Heart left ventricle (tissue), 16 donors: ENCODE measurements at regions not wholly inside any gene's neighbourhood (a gene's known extent, or its start where the extent isn't known, plus 50 kb on each side); places are given as distances from the start of the nearest gene placed in this dataset.
A peak's percentile ranks its signal among the peaks of the same experiment; 100 is the strongest.
"Not testable (repeated sequence)": the region's sequence is repeated elsewhere in the genome, so short reads cannot be mapped to it uniquely, and the experiment has no call there.

Experiments
- ATAC-seq, 4 donors: fragments of 200-7000 bp; cut with Tn5 transposase; one replicate each; pipeline ENCODE4 v1.9.1; 2020 to 2022; ENCODE audit warnings: moderate library complexity in 4 of 4, mild to moderate bottlenecking in 3 of 4, moderate number of reproducible peaks in 1 of 4
- DNase-seq, 5 donors: peaks; one replicate each; pipeline ENCODE4 v3.0.0-alpha.2; 2020
- H3K27ac ChIP-seq, 12 donors: fragments of 200-600 bp; sonication (generic) in 4 of 12; one replicate each; pipeline versions ENCODE4 v1.5.0 to v1.8.0; 2016 to 2022; ENCODE audit warnings: mild to moderate bottlenecking in 2 of 12
- H3K27me3 ChIP-seq, 9 donors: fragments of 200-600 bp; sonication (generic) in 2 of 9; one replicate each; pipeline versions ENCODE4 v1.5.1 to v1.8.0; 2016 to 2022; ENCODE audit warnings: mild to moderate bottlenecking in 3 of 9
- H3K36me3 ChIP-seq, 9 donors: fragments of 200-600 bp; sonication (generic) in 2 of 9; one replicate each; pipeline versions ENCODE4 v1.5.0 to v1.8.0; 2018 to 2022; ENCODE audit warnings: mild to moderate bottlenecking in 2 of 9
- H3K4me1 ChIP-seq, 12 donors: fragments of 200-600 bp; sonication (generic) in 4 of 12; one replicate each; pipeline versions ENCODE4 v1.5.0 to v1.8.0; 2016 to 2022; ENCODE audit warnings: mild to moderate bottlenecking in 3 of 12
- H3K4me3 ChIP-seq, 12 donors: fragments of 200-600 bp; sonication (generic) in 4 of 12; one replicate each; pipeline versions ENCODE4 v1.5.0 to v1.8.0; 2017 to 2022; ENCODE audit warnings: mild to moderate bottlenecking in 9 of 12, moderate library complexity in 4 of 12
- H3K9me3 ChIP-seq, 12 donors: fragments of 200-600 bp; sonication (generic) in 4 of 12; one replicate each; pipeline versions ENCODE4 v1.5.0 to v1.8.0; 2016 to 2022; ENCODE audit warnings: mild to moderate bottlenecking in 1 of 12
- CTCF ChIP-seq, 12 donors: fragments of 200-600 bp; sonication (generic) in 4 of 12; IDR thresholded peaks; one replicate each; pipeline versions ENCODE4 v1.5.0 to v1.8.0; 2018 to 2022; ENCODE audit warnings: antibody characterized with exemption in 12 of 12, mild to moderate bottlenecking in 5 of 12
- POLR2A ChIP-seq, 2 donors: fragments of 450-650 bp; IDR thresholded peaks; one replicate each; pipeline ENCODE4 v1.6.1; 2017; ENCODE audit warnings: antibody characterized with exemption in 2 of 2, mild to moderate bottlenecking in 2 of 2, moderate library complexity in 2 of 2
- WGBS, 4 donors: extraction: QIAGEN DNeasy Blood & Tissue Kit in 2 of 4; methylation state at CpG; one replicate each; pipeline versions ENCODE4 v1.1.5 to v1.1.7; 2013 to 2018; 5-methylcytosine and 5-hydroxymethylcytosine counted together
- intact Hi-C, 10 donors: fragments of 100-400 bp; cut with DNase I; formaldehyde crosslinking; loops; one replicate each; pipeline versions ENCODE4 v1.11.1 to v1.14.2; 2022
- donor health status: ischemic (EF 13 %, LVEDD 7.1; RV severe dilation, severe dysfunction).
- donor health status: healthy with polysubstance abuse.
- donor health status: DM: no; HTN: yes; CAD: no.
- donor health status: DM: no; HTN: no; CAD: no.
- donor health status: ischemic (EF 25% LVEDD 6.9; RV normal size, moderate dysfunction).
- donor health status: ischemic (EF 25% LVEDD 5.7; RV mildly dilated, moderate dysfunction).
- donor health status: healthy.
- donor health status: DM: yes; HTN: yes; CAD: no.
- donor health status: ischemic (EF 35%, LVEDD 5.7; RV mildly dilated, moderate dysfunction).
- donor health status: nonischemic (EF 11% LVEDD 7.7; RV severe dilation, severe dysfunction).
- donor health status: DM: yes; HTN: yes; CAD: no.
- donor health status: PGD.
- donor health status: ischemic (EF 29% LVEDD 5.4; RV normal size, mild dysfunction).
- donor health status: nonischemic (EF 23%, LVEDD 6.1; RV moderate dilation, normal function).

GRCh38 chr20:29324516-29325303 lies 1932.8 kb upstream of the DEFB115 start:
- intact Hi-C loops, result loop anchor here in 2 of 10 donors (10.0 kb wide), 2 partner anchors 1020 to 1180 kb away; no protein-coding TSS in a partner anchor
- not testable (repeated sequence) for H3K36me3 ChIP-seq, DNase-seq, H3K4me1 ChIP-seq, ATAC-seq, H3K4me3 ChIP-seq, H3K9me3 ChIP-seq, H3K27ac ChIP-seq
- 54 to 72% (median 70%) methylated on average over 34 of the region's 34 CpGs for WGBS, 4 donors
- H3K27me3 ChIP-seq, result peaks cover 0 to 32% (median 0%) of the 10 kb centered on the region in 9 donors

GRCh38 chr20:29325304-29325640 lies 1932.2 kb upstream of the DEFB115 start:
- Histone ChIP-seq H3K27me3 (peaks cover 0 to 33% (median 0%) of the 10 kb centered on the region in 9 donors), H3K36me3 (no peaks in the 10 kb centered on the region)

GRCh38 chr20:29325781-29326180 lies 1931.7 kb upstream of the DEFB115 start:
- not testable (repeated sequence) for H3K4me1 ChIP-seq, H3K4me3 ChIP-seq, ATAC-seq, DNase-seq, H3K36me3 ChIP-seq, H3K27ac ChIP-seq, H3K9me3 ChIP-seq
- H3K27me3 ChIP-seq, result peaks cover 0 to 38% (median 0%) of the 10 kb centered on the region in 9 donors
- WGBS, 4 donors, result 40 to 83% (median 78%) methylated on average over 15 to 16 of the region's 17 CpGs
- intact Hi-C loops, result loop anchor here in 2 of 10 donors (10.0 kb wide), 2 partner anchors 1019 to 1179 kb away; no protein-coding TSS in a partner anchor

More at GRCh38 chr20:29325304-29325640, 1932.2 kb upstream of the DEFB115 start:
- Histone ChIP-seq H3K9me3 (peaks cover 0 to 2% (median 0%) of the 10 kb centered on the region in 12 donors), H3K4me1 (no peaks in the 10 kb centered on the region), H3K4me3 (no peak overlapping the region), H3K27ac (no peak overlapping the region)
- DNase-seq (peak in 1 of 5 donors; percentile 61), ATAC-seq (no peak)
- intact Hi-C loops, result loop anchor here in 2 of 10 donors (10.0 kb wide), 2 partner anchors 1020 to 1180 kb away; no protein-coding TSS in a partner anchor
- WGBS, 4 donors, result 46 to 76% (median 72%) methylated on average over 20 of the region's 20 CpGs
- TF ChIP-seq POLR2A (IDR thresholded peaks at IDR 0.05), result no peak
- no peak for TF ChIP-seq CTCF (IDR thresholded peaks at IDR 0.05)

- Histone ChIP-seq H3K36me3 (no peaks in the 10 kb centered on the region), H3K27ac (no peak overlapping the region), H3K4me1 (no peaks in the 10 kb centered on the region), H3K4me3 (no peak overlapping the region), H3K27me3 (peaks cover 0 to 39% (median 0%) of the 10 kb centered on the region in 9 donors), H3K9me3 (peaks cover 0 to 13% (median 0%) of the 10 kb centered on the region in 12 donors)
- 65 to 75% (median 72%) methylated on average over 27 of the region's 27 CpGs for WGBS, 4 donors
- DNase-seq (peak in 1 of 5 donors; percentile 67), ATAC-seq (peak in 3 of 4 donors; percentile 33 to 75 (median 50))
- TF ChIP-seq CTCF (IDR thresholded peaks at IDR 0.05) (no peak), POLR2A (IDR thresholded peaks at IDR 0.05) (no peak)
- intact Hi-C loops, result loop anchor here in 2 of 10 donors (10.0 kb wide), 2 partner anchors 1018 to 1178 kb away; no protein-coding TSS in a partner anchor
Observed at GRCh38 chr20:29326376-29327070, 1930.9 kb upstream of the DEFB115 start.
